ENCODE measurements at regions not wholly inside any gene's neighbourhood (a gene's known extent, or its start where the extent isn't known, plus 50 kb on each side); places are given as distances from the start of the nearest gene placed in this dataset.

- no peaks in the 10 kb centered on the region for H3K27me3 ChIP-seq
- no peaks in the 10 kb centered on the region for H3K4me1 ChIP-seq
- intact Hi-C loops (cut with DNase I; ENCODE audit: low total_unique reads), result no loop called here
- no peak overlapping the region for H3K27ac ChIP-seq
- no peak overlapping the region for H3K4me3 ChIP-seq
- H3K9me3 ChIP-seq, result peaks cover 0 to 12% (median 0%) of the 10 kb centered on the region in 4 donors
- DNase-seq, result no peak
- no peaks in the 10 kb centered on the region for H3K36me3 ChIP-seq
- no peak for TF ChIP-seq EP300 (IDR thresholded peaks at IDR 0.05)
- no peak for TF ChIP-seq POLR2A (IDR thresholded peaks at IDR 0.05)
- no peak for TF ChIP-seq POLR2AphosphoS5 (IDR thresholded peaks at IDR 0.05)
- TF ChIP-seq, protein P1, sequence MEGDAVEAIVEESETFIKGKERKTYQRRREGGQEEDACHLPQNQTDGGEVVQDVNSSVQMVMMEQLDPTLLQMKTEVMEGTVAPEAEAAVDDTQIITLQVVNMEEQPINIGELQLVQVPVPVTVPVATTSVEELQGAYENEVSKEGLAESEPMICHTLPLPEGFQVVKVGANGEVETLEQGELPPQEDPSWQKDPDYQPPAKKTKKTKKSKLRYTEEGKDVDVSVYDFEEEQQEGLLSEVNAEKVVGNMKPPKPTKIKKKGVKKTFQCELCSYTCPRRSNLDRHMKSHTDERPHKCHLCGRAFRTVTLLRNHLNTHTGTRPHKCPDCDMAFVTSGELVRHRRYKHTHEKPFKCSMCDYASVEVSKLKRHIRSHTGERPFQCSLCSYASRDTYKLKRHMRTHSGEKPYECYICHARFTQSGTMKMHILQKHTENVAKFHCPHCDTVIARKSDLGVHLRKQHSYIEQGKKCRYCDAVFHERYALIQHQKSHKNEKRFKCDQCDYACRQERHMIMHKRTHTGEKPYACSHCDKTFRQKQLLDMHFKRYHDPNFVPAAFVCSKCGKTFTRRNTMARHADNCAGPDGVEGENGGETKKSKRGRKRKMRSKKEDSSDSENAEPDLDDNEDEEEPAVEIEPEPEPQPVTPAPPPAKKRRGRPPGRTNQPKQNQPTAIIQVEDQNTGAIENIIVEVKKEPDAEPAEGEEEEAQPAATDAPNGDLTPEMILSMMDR (IDR thresholded peaks at IDR 0.05), result no peak
- WGBS, 5 donors, result 26 to 57% (median 42%) methylated on average over 1 of the region's 1 CpG
Observed at GRCh38 chr3:3902161-3902560, 102.9 kb downstream of the LRRN1 start.

GRCh38 chr3:3906171-3906570, 106.9 kb downstream of the LRRN1 start:
- Histone ChIP-seq H3K36me3 (no peaks in the 10 kb centered on the region), H3K27me3 (no peaks in the 10 kb centered on the region), H3K27ac (no peak overlapping the region), H3K4me3 (no peak overlapping the region), H3K9me3 (peaks cover 0 to 5% (median 2%) of the 10 kb centered on the region in 4 donors), H3K4me1 (no peaks in the 10 kb centered on the region)
- intact Hi-C loops (cut with DNase I; ENCODE audit: low total_unique reads), result no loop called here
- 50 to 87% (median 76%) methylated on average over 3 of the region's 3 CpGs for WGBS, 5 donors
- no peak for DNase-seq
- TF ChIP-seq, protein P1 (IDR thresholded peaks at IDR 0.05), result no peak
- no peak for TF ChIP-seq POLR2A (IDR thresholded peaks at IDR 0.05)
- no peak for TF ChIP-seq POLR2AphosphoS5 (IDR thresholded peaks at IDR 0.05)

GRCh38 chr3:3907023-3907422, 107.8 kb downstream of the LRRN1 start:
- no peaks in the 10 kb centered on the region for H3K4me1 ChIP-seq
- no peaks in the 10 kb centered on the region for H3K27me3 ChIP-seq
- DNase-seq, result no peak
- TF ChIP-seq EP300 (IDR thresholded peaks at IDR 0.05), result no peak
- TF ChIP-seq POLR2A (IDR thresholded peaks at IDR 0.05), result no peak
- no peak for TF ChIP-seq POLR2AphosphoS5 (IDR thresholded peaks at IDR 0.05)
- TF ChIP-seq, protein P1 (IDR thresholded peaks at IDR 0.05), result no peak
- intact Hi-C loops (cut with DNase I; ENCODE audit: low total_unique reads), result no loop called here
- H3K36me3 ChIP-seq, result no peaks in the 10 kb centered on the region
- no peak overlapping the region for H3K27ac ChIP-seq
- no peak overlapping the region for H3K4me3 ChIP-seq
- H3K9me3 ChIP-seq, result peaks cover 0 to 5% (median 2%) of the 10 kb centered on the region in 4 donors

- WGBS, 5 donors, result 56 to 98% (median 93%) methylated on average over 1 of the region's 1 CpG
- H3K27ac ChIP-seq, result no peak overlapping the region
- H3K36me3 ChIP-seq, result no peaks in the 10 kb centered on the region
- no peaks in the 10 kb centered on the region for H3K4me1 ChIP-seq
- H3K4me3 ChIP-seq, result no peak overlapping the region
- H3K27me3 ChIP-seq, result no peaks in the 10 kb centered on the region
- intact Hi-C loops (cut with DNase I; ENCODE audit: low total_unique reads), result no loop called here
- TF ChIP-seq POLR2A (IDR thresholded peaks at IDR 0.05), result no peak
- no peak for TF ChIP-seq POLR2AphosphoS5 (IDR thresholded peaks at IDR 0.05)
- no peak for TF ChIP-seq EP300 (IDR thresholded peaks at IDR 0.05)
- TF ChIP-seq, protein P1 (IDR thresholded peaks at IDR 0.05), result no peak
- DNase-seq, result no peak
- H3K9me3 ChIP-seq, result no peaks in the 10 kb centered on the region
Observed at GRCh38 chr3:3918763-3919162, 119.5 kb downstream of the LRRN1 start.
